ENCODE measurements at regions not wholly inside any gene's neighbourhood (a gene's known extent, or its start where the extent isn't known, plus 50 kb on each side); places are given as distances from the start of the nearest gene placed in this dataset.
"Not testable (repeated sequence)": the region's sequence is repeated elsewhere in the genome, so short reads cannot be mapped to it uniquely, and the experiment has no call there.

GRCh38 chr3:25897019-25897418 is 107.1 kb downstream of the OXSM start:
- no peak for DNase-seq

GRCh38 chr3:25899352-25900101 is 109.6 kb downstream of the OXSM start:
- DNase-seq = no peak

- no peak for DNase-seq
These were observed 110.3 kb downstream of the OXSM start for GRCh38 chr3:25900161-25900560.

- no peak for DNase-seq
These were observed 111.9 kb downstream of the OXSM start for GRCh38 chr3:25901796-25902195.

DNA sequence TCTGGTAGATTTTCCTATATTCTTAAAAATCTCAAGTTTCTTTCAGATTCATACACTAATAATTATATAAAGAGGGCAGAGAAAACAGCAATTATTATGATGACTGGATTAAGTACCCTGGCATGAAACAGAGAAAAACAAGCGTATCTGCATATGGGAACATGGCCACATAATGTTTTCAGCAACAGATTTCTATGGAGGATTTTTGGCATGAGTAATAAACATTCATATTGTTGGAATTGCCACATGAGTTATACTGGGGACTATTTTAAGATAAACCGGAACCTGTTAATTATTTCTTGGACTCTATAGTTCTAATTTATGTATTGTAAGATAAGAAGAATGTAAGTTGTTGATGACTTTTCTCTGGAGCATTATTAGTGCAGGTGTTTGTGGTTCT is 112.7 kb downstream of the OXSM start:
- no peak for DNase-seq

GRCh38 chr3:25903371-25904129 is 113.7 kb downstream of the OXSM start:
- no peak for DNase-seq

DNA sequence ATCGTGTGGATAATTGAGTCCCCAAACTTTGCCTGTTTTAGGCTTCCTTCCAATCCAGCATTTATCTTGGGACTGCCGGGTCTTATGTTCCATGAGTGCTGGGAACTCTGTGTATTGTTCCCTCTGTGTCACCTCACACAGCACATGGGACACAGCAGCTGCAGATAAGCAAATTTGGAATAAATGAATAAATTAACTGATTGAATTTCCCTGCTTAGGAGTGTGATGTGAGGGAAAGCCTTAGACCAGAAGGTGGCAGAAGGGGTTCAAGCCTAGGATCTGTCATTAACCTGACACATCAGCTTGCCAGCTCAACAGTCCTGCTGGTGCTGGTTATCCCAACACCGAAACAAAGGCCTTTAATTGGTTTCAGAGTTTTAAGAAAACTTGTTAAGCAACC is 114.3 kb downstream of the OXSM start:
- no peak for DNase-seq

GRCh38 chr3:25906132-25906906 is 116.4 kb downstream of the OXSM start:
- no peak for DNase-seq

- no peak for DNase-seq
These were observed 117.2 kb downstream of the OXSM start for GRCh38 chr3:25907081-25907480.

DNA sequence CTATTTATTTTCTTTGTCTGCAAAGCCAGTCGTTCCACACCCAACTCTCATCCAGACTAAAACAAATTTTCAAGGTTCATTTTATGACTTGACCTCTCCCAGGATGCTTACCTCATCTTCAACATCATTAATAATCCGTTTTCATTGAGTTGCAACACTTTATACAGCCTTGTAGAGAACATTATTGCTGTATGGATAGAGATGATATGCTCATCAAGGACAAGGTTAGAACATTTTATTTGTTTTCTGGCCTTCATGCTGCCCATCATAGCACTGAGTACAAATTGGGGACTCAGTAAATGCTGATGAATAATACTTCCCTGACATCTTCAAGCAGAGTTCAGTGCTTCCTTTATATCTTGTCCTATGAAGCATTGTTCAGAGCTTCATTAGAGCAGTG is 120.2 kb downstream of the OXSM start:
- DNase-seq = no peak

GRCh38 chr3:25910997-25911396 is 121.1 kb downstream of the OXSM start:
- peak; percentile 1 for DNase-seq

GRCh38 chr3:25911525-25912295 is 121.8 kb downstream of the OXSM start:
- DNase-seq = no peak

GRCh38 chr3:25913179-25913578 is 123.3 kb downstream of the OXSM start:
- no peak for DNase-seq

DNA sequence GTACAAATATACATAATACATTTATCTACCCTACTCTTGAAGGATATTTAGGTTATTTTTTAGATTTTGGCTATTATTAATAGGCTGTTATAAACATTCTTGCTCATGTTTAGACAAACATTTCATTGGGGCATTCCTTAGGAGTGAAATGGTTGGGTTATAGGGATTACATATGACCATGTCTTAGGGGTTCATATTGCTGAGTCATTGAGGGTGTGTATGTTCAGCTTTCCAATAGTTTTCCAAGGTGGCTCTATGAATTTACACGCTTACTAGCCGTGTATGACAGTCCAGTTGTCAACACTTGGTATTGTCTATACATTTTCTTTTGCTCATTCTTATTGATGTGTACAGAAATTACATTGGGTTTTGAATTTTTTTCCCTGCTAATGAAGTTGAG is 125.8 kb downstream of the OXSM start:
- no peak for DNase-seq

GRCh38 chr3:25916321-25916720 is 126.4 kb downstream of the OXSM start:
- DNase-seq = no peak

DNA sequence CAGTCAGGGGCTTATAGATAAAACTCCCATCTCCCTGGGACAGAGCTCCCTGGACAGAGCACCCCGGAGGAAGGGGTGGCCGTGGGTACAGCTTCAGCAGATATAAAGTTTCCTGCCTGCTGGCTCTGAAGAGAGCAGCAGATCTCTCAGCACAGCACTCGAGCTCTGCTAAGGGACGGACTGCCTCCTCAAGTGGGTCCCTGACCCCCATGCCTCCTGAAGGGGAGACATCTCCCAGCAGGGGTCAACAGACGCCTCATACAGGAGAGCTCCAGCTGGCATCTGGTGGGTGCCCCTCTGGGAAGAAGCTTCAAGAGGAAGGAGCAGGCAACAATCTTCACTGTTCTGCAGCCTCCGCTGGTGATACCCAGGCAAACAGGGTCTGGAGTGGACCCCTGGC is 142.1 kb downstream of the OXSM start:
- not testable (repeated sequence) for DNase-seq

DNA sequence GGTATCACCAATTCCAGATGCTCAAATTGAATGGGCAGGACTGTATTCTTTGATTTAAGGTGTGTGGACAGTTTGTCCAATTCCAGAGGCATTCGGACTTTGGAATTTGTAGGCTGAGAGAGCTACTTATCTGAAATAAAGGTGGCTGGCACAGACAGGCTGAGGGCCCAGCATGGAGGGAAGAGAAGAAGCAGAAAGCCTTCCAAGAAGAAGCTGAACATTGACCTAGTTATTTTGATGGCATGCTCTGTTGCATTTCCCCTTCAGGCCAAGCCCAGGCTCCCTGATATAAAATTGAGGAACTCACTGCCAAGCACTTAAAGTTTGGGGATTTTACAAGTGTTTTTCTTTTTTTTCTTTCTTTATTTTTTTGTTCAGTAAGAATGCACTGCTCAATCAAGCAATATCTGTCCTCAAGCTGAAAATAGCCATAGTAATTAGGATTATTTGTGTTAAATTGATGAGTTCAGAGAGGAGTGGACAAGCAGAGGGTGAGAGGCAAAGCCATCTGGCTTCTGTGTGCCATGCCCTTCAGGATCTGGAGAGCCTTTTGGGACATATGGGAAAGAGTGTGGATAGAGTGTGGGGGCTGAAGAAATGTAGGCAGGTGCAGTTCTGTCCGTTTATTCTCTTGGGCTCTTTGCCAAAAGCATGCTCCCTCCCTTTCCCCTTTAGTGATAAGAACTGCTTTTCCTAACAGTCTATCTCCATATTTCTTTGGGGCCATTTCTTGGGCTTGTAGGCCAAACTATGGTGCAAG is 148.9 kb downstream of the OXSM start:
- DNase-seq = no peak

GRCh38 chr3:25940935-25941334 is 151.0 kb downstream of the OXSM start:
- DNase-seq = no peak

DNA sequence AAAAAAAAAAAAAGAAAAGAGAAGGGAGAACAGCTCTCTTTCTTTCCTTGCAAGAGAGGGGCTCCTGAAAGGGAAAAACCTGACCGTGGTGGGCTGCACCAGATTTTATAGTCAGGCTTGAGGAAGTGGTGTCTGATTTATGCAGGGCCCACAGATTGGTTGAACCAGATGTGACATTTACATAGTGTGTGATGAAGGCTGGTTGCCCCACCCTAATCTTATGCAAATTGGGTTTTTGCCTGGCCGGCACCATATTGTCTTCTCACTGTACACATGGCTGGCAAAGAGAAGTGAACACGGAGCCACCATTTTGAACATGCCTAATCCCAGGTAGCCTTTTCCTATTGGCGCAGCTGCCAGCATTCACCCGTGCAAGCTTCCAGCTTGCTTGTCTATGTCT is 154.4 kb downstream of the OXSM start:
- no peak for DNase-seq

DNA sequence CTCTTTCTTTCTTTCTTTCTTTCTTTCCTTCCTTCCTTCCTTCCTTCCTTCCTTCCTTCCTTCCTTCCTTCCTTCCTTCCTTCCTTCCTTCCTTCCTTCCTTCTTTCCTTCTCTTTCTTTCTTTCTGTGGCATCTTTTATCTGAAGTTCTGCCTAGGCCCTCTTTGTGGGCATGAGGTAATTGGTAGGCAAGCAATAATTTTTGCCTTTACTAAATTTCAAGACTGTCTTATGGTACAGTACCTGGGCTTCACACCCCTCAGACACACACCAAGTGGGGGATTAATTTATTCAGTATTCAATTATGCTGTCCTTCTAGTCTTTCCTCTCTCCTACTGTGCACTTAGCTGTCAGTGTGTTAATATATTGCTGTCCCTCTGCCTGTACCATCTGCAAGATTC is 155.5 kb downstream of the OXSM start:
- DNase-seq = no peak

- no peak for DNase-seq
These were observed 155.9 kb downstream of the OXSM start for GRCh38 chr3:25945836-25946235.

DNA sequence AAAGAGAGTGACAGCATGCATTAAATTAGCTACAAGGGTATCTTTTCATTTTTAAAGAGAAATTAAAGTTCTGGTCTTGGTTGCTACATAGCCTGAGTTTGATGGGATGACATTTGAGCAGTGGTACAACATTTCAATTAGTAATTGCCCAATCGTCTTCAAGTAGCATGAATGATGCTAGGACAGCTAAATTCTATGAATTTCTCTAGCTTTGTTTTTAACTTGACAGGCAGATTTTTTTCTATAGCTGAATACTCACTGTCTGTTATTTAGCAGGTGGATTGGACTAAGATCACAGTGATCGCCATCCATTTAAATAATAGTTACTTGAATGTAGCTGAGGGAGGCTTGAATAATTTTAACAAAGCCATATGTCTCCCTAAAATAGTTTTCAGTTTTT is 162.2 kb downstream of the OXSM start:
- no peak for DNase-seq
